Effector memory CD8-positive, alpha-beta T cell (primary cell): ENCODE measurements at regions not wholly inside any gene's neighbourhood (a gene's known extent, or its start where the extent isn't known, plus 50 kb on each side); places are given as distances from the start of the nearest gene placed in this dataset.

Experiments used
- ATAC-seq: fragments of 150-1000 bp; cut with Tn5 transposase; replicated peaks from 2 replicates; pipeline ENCODE4 v1.10.0; 2021; ENCODE audit warnings: mild to moderate bottlenecking, moderate library complexity
- DNase-seq, 3 experiments: peaks; one replicate each; pipeline ENCODE4 v3.0.0; 2021
- H3K27ac Mint-ChIP-seq, 2 donors: one replicate each; pipeline ENCODE4 v1.8.0; 2022; ENCODE audit warnings: mild to moderate bottlenecking in 2 of 2, mixed read lengths in 2 of 2, moderate library complexity in 2 of 2
- H3K27me3 Mint-ChIP-seq, 2 donors: one replicate each; pipeline ENCODE4 v1.8.0; 2022; ENCODE audit warnings: mixed read lengths in 2 of 2
- H3K36me3 Mint-ChIP-seq: one replicate; pipeline ENCODE4 v1.8.0; 2022; ENCODE audit warnings: mild to moderate bottlenecking, moderate library complexity, mixed read lengths; ENCODE audit not compliant: insufficient read depth
- H3K4me1 Mint-ChIP-seq, 2 donors: one replicate each; pipeline ENCODE4 v1.8.0; 2022; ENCODE audit warnings: low read depth in 2 of 2, mixed read lengths in 2 of 2
- H3K4me3 Mint-ChIP-seq, 2 donors: one replicate each; pipeline ENCODE4 v1.8.0; 2022; ENCODE audit warnings: mild to moderate bottlenecking in 2 of 2, mixed read lengths in 2 of 2, moderate library complexity in 2 of 2
- H3K9me3 Mint-ChIP-seq, 2 donors: one replicate each; pipeline ENCODE4 v1.8.0; 2022; ENCODE audit warnings: mixed read lengths in 2 of 2

DNA sequence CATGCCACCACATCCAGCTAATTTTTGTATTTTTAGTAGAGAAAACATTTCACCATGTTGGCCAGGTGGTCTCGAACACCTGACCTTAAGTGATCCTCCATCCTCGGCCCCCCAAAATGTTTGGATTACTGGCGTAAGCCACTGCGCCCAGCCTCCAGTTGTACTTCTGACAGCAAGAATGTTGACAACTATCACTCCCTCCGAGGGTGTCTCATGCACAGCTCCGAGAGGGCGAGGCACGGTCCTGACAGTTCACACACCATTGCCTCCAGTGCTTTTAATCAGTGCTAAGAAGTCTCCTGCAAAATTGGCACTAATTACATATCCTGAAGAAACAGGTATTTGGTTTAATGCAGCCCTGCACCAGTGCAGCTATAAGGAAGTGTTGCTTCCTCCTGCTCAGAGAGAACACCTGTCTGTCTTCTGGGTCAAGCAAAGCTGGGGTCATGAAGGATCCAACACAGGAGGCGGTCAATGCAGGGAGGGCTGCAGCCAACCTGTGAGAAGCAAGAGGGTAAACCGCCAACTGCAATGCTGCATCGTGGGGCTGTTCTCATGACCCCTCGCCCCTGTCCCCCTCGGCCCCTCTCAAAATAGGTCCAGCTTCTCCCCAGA, 184.0 kb downstream of the MED10 start:
- no peak overlapping the region for H3K4me3 Mint-ChIP-seq
- no peaks in the 10 kb centered on the region for H3K36me3 Mint-ChIP-seq
- ATAC-seq (no peak), DNase-seq (no peak)
- H3K9me3 Mint-ChIP-seq: peaks cover 0 to 9% of the 10 kb centered on the region in 2 donors
- no peak overlapping the region for H3K27ac Mint-ChIP-seq
- no peaks in the 10 kb centered on the region for H3K4me1 Mint-ChIP-seq
- H3K27me3 Mint-ChIP-seq: peaks cover 8 to 9% of the 10 kb centered on the region in 2 donors

DNA sequence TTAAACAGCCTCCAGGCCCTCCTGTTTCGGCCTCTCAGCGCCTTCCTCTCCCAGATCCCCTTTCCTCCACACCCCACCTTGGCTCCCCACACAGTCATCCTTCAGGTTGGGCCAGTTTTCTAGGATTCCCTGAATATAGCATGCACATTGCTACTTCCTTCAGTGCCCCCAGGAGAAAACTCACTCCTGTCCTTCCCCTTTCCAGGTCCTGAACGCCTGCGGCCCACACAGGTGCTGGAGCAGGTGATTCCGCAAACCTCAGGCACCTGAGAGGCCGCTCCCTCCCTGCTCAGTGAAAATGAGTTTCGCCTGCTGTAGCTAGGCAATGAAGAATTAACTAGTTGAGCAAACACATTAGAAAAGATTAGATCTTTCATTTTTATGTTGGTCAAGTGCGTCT, 185.0 kb downstream of the MED10 start:
- Mint-ChIP-seq H3K4me3 (no peak overlapping the region), H3K27me3 (peaks cover 8 to 9% of the 10 kb centered on the region in 2 donors), H3K4me1 (no peaks in the 10 kb centered on the region), H3K36me3 (no peaks in the 10 kb centered on the region), H3K27ac (no peak overlapping the region), H3K9me3 (peaks cover 0 to 9% of the 10 kb centered on the region in 2 donors)
- ATAC-seq (no peak), DNase-seq (no peak)

- H3K27me3 Mint-ChIP-seq: peaks cover 0 to 8% of the 10 kb centered on the region in 2 donors
- H3K4me1 Mint-ChIP-seq: no peaks in the 10 kb centered on the region
- DNase-seq (no peak), ATAC-seq (no peak)
- no peak overlapping the region for H3K4me3 Mint-ChIP-seq
- no peaks in the 10 kb centered on the region for H3K36me3 Mint-ChIP-seq
- H3K9me3 Mint-ChIP-seq: no peaks in the 10 kb centered on the region
- H3K27ac Mint-ChIP-seq: no peak overlapping the region
These were observed 187.5 kb downstream of the MED10 start for GRCh38 chr5:6190838-6191237.

DNA sequence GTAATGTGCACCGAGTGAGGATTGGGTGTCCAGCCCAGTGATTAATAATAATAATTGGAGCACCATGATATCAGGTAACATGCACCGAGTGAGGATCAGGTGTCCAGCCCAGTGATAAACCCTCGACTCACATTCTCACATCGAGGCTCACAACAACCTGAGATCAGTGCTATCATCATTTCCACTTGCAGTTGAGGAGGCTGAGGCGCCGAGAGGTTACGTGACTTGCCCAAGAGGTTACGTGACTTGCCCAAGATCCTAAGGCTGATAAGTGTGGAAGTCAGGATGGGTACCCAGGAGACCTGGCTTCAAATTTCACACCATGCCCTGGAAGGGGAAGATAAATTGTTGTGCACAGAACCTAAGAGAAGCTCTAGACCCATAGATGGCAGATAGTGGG, 189.4 kb downstream of the MED10 start:
- DNase-seq: no peak
- Mint-ChIP-seq H3K27ac (no peak overlapping the region), H3K36me3 (no peaks in the 10 kb centered on the region), H3K27me3 (peaks cover 0 to 8% of the 10 kb centered on the region in 2 donors), H3K4me1 (no peaks in the 10 kb centered on the region), H3K4me3 (no peak overlapping the region), H3K9me3 (no peaks in the 10 kb centered on the region)
- ATAC-seq: no peak

DNA sequence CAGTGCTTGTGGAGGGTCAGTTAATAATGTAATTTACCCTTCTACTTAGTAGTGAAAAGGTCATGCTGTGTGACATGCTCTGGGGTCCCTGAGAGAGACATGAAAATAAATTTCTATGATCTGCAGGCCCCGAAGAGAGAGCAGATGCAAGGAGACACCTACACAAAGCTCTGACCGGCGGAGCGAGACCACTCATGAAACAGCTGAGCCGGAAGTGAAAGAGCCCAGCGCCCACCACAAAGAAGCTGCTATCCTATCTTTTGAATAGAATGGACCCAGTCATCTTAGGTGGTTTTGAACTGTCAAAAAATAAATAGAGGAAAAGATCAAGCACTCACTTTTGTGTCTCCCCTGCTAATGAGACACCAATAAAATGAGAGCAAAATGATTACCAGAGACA, 190.0 kb downstream of the MED10 start:
- H3K4me3 Mint-ChIP-seq: no peak overlapping the region
- H3K4me1 Mint-ChIP-seq: no peaks in the 10 kb centered on the region
- no peaks in the 10 kb centered on the region for H3K36me3 Mint-ChIP-seq
- ATAC-seq: no peak
- no peak for DNase-seq
- H3K9me3 Mint-ChIP-seq: no peaks in the 10 kb centered on the region
- peaks cover 0 to 3% of the 10 kb centered on the region in 2 donors for H3K27me3 Mint-ChIP-seq
- H3K27ac Mint-ChIP-seq: no peak overlapping the region

- Mint-ChIP-seq H3K9me3 (no peaks in the 10 kb centered on the region), H3K27ac (no peak overlapping the region), H3K36me3 (no peaks in the 10 kb centered on the region), H3K4me3 (no peak overlapping the region), H3K4me1 (no peaks in the 10 kb centered on the region), H3K27me3 (no peaks in the 10 kb centered on the region)
- DNase-seq (no peak), ATAC-seq (no peak)
These were observed 190.8 kb downstream of the MED10 start for GRCh38 chr5:6187501-6187900.

GRCh38 chr5:6185574-6185973, 192.8 kb downstream of the MED10 start:
- Mint-ChIP-seq H3K4me3 (no peak overlapping the region), H3K9me3 (no peaks in the 10 kb centered on the region), H3K27me3 (peaks cover 0 to 13% of the 10 kb centered on the region in 2 donors), H3K27ac (no peak overlapping the region), H3K4me1 (no peaks in the 10 kb centered on the region), H3K36me3 (no peaks in the 10 kb centered on the region)
- no peak for ATAC-seq
- no peak for DNase-seq

- no peaks in the 10 kb centered on the region for H3K4me1 Mint-ChIP-seq
- DNase-seq (no peak), ATAC-seq (no peak)
- H3K36me3 Mint-ChIP-seq: no peaks in the 10 kb centered on the region
- peaks cover 0 to 17% of the 10 kb centered on the region in 2 donors for H3K27me3 Mint-ChIP-seq
- no peak overlapping the region for H3K4me3 Mint-ChIP-seq
- H3K27ac Mint-ChIP-seq: no peak overlapping the region
- no peaks in the 10 kb centered on the region for H3K9me3 Mint-ChIP-seq
These were observed 193.9 kb downstream of the MED10 start for GRCh38 chr5:6184481-6184880.

DNA sequence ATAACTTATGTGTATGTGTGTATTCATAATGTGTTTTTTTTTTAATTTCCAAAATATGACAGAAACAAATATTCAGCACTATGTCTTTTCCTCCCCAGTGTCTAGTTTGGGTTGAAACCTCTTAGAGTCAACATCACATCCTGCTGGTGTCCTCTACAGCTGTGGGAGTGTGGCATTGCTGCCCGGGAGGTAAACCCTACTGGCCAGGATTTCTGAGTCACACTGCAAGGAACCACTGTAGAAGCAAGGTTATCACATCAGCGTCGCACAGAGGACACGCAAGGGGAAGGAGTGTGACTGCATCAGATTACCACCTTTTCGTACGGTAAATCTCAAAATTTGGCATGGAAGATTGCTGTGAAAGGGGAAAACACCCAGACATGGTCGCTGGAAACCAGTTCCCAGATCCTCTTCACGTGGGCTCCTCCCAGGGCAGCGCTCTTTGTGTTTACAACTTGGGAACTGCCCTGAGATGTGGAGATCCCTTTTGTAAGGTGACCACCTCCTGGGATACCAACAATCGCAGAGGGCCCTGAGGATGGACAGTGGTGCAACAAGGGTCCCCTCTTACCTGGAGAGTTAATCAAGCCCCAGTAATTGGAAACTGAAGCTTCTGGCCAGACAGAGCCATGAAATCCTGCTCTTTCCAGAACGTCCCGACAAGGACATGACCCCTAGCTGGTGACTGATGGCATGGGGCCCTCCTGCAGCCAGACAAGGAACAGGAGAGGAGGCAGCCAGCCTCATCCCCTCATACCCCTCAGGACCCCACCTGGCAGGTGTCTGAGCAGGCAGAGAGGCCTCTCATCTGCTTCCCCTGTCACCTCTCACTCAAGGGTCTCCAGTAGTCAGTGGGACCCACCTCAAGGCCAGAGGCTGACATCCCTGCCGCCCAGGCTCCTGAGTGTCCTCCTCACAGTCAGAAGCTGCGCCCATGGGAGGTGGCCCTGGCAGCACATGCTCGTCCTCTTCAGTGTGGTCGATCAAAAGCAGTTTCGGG, 194.7 kb downstream of the MED10 start:
- Mint-ChIP-seq H3K36me3 (no peaks in the 10 kb centered on the region), H3K27ac (no peak overlapping the region), H3K9me3 (no peaks in the 10 kb centered on the region), H3K27me3 (peaks cover 0 to 17% of the 10 kb centered on the region in 2 donors), H3K4me3 (no peak overlapping the region), H3K4me1 (no peaks in the 10 kb centered on the region)
- no peak for ATAC-seq
- DNase-seq: no peak

- Mint-ChIP-seq H3K36me3 (no peaks in the 10 kb centered on the region), H3K27ac (no peak overlapping the region)
These were observed 196.0 kb downstream of the MED10 start for GRCh38 chr5:6182271-6182815.

GRCh38 chr5:6181871-6182270, 196.5 kb downstream of the MED10 start:
- no peak for ATAC-seq
- H3K4me3 Mint-ChIP-seq: no peak overlapping the region
- no peaks in the 10 kb centered on the region for H3K36me3 Mint-ChIP-seq
- peak overlapping the region in 1 of 2 donors; percentile 15 for H3K27ac Mint-ChIP-seq
- H3K4me1 Mint-ChIP-seq: no peaks in the 10 kb centered on the region
- H3K9me3 Mint-ChIP-seq: peaks cover 3 to 9% of the 10 kb centered on the region in 2 donors
- peaks cover 0 to 26% of the 10 kb centered on the region in 2 donors for H3K27me3 Mint-ChIP-seq
- no peak for DNase-seq

More at GRCh38 chr5:6182271-6182815, 196.0 kb downstream of the MED10 start:
- no peak for DNase-seq
- peaks cover under 1 to 4% of the 10 kb centered on the region in 2 donors for H3K9me3 Mint-ChIP-seq
- no peak overlapping the region for H3K4me3 Mint-ChIP-seq
- ATAC-seq: no peak
- peaks cover 0 to 22% of the 10 kb centered on the region in 2 donors for H3K27me3 Mint-ChIP-seq
- H3K4me1 Mint-ChIP-seq: no peaks in the 10 kb centered on the region

DNA sequence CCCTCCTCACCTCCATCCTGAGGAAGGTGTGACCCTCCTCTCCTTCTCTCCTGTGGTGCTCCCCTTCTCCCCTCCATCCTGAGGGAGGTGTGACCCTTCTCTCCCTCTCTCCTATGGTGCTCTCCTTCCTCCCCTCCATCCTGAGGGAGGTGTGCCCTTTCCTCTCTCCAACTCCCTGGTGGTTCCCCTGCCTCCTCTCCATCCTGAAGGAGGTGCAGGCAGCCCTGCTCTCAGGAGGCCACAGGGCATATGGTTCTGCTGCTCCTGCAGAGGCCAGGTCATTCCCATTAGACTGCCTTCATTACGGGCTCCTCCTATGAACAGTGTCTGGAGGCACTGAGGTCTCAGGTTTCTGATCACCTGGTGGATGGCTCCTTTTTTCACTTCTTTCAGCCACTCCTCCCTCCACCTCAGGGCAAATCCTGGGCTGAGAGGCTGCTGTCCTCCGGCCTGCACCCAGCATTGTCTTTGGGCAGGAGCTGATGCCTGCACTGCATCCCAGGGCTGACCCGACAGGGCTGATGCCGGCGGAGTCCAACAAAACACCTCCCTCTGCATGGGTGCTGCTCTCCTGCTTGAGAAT, 197.1 kb downstream of the MED10 start:
- no peak for ATAC-seq
- Mint-ChIP-seq H3K4me1 (no peaks in the 10 kb centered on the region), H3K4me3 (no peak overlapping the region), H3K27me3 (peaks cover 0 to 26% of the 10 kb centered on the region in 2 donors), H3K9me3 (peaks cover 3 to 11% of the 10 kb centered on the region in 2 donors), H3K36me3 (no peaks in the 10 kb centered on the region), H3K27ac (peak overlapping the region in 1 of 2 donors; percentile 15)
- no peak for DNase-seq

GRCh38 chr5:6180231-6180872, 198.0 kb downstream of the MED10 start:
- no peak for ATAC-seq
- Mint-ChIP-seq H3K27me3 (peaks cover 0 to 26% of the 10 kb centered on the region in 2 donors), H3K9me3 (peaks cover 3 to 11% of the 10 kb centered on the region in 2 donors), H3K36me3 (no peaks in the 10 kb centered on the region), H3K4me3 (no peak overlapping the region), H3K4me1 (no peaks in the 10 kb centered on the region), H3K27ac (no peak overlapping the region)
- no peak for DNase-seq
